Activated CD4-positive, alpha-beta memory T cell treated with anti-CD3 and anti-CD28 coated beads, Interleukin-2, amount 10 ng/mL, durations not matched to agents 7 days and 5 days (primary cell): ENCODE measurements at regions not wholly inside any gene's neighbourhood (a gene's known extent, or its start where the extent isn't known, plus 50 kb on each side); places are given as distances from the start of the nearest gene placed in this dataset.

Experiments
- CTCF ChIA-PET: fragments of 350-600 bp; sonication (Branson Sonifier 250); formaldehyde crosslinking; loops from one replicate; lab custom pipeline; 2021; ENCODE audit warnings: antibody characterized with exemption, inconsistent platforms; lab: Charles Lee
- POLR2A ChIA-PET: fragments of 350-600 bp; sonication (Branson Sonifier 250); formaldehyde crosslinking; loops from one replicate; lab custom pipeline; 2021; ENCODE audit warnings: antibody characterized with exemption; lab: Charles Lee
- DNase-seq: peaks from one replicate; pipeline ENCODE4 v3.0.0-alpha.2; 2020
- H3K27ac Mint-ChIP-seq: one replicate; pipeline ENCODE4 v1.8.0; 2021; ENCODE audit warnings: mild to moderate bottlenecking, mixed read lengths
- H3K27me3 Mint-ChIP-seq: one replicate; pipeline ENCODE4 v1.8.0; 2021; ENCODE audit warnings: mixed read lengths
- H3K36me3 Mint-ChIP-seq: one replicate; pipeline ENCODE4 v1.8.0; 2021; ENCODE audit warnings: low read depth, mixed read lengths
- H3K4me1 Mint-ChIP-seq: one replicate; pipeline ENCODE4 v1.8.0; 2021; ENCODE audit warnings: mixed read lengths
- H3K4me3 Mint-ChIP-seq: one replicate; pipeline ENCODE4 v1.8.0; 2021; ENCODE audit warnings: mild to moderate bottlenecking, mixed read lengths
- H3K9me3 Mint-ChIP-seq: one replicate; pipeline ENCODE4 v1.8.0; 2021; ENCODE audit warnings: mixed read lengths

- CTCF ChIA-PET: no interaction called here
- Mint-ChIP-seq H3K27me3 (peaks cover 39% of the 10 kb centered on the region), H3K9me3 (no peaks in the 10 kb centered on the region), H3K4me3 (no peak overlapping the region), H3K36me3 (no peaks in the 10 kb centered on the region), H3K27ac (no peak overlapping the region), H3K4me1 (peaks cover 8% of the 10 kb centered on the region)
- POLR2A ChIA-PET: no interaction called here
- DNase-seq: no peak
Observed at GRCh38 chr10:50988792-50989191, 85.5 kb upstream of the PRKG1 start.

GRCh38 chr10:50990568-50991455, 83.5 kb upstream of the PRKG1 start:
- Mint-ChIP-seq H3K27ac (no peak overlapping the region), H3K4me1 (peaks cover 8% of the 10 kb centered on the region), H3K36me3 (no peaks in the 10 kb centered on the region), H3K4me3 (peak overlapping the region; percentile 39), H3K27me3 (peaks cover 42% of the 10 kb centered on the region), H3K9me3 (no peaks in the 10 kb centered on the region)
- ChIA-PET CTCF (no interaction called here), POLR2A (no interaction called here)
- no peak for DNase-seq

DNA sequence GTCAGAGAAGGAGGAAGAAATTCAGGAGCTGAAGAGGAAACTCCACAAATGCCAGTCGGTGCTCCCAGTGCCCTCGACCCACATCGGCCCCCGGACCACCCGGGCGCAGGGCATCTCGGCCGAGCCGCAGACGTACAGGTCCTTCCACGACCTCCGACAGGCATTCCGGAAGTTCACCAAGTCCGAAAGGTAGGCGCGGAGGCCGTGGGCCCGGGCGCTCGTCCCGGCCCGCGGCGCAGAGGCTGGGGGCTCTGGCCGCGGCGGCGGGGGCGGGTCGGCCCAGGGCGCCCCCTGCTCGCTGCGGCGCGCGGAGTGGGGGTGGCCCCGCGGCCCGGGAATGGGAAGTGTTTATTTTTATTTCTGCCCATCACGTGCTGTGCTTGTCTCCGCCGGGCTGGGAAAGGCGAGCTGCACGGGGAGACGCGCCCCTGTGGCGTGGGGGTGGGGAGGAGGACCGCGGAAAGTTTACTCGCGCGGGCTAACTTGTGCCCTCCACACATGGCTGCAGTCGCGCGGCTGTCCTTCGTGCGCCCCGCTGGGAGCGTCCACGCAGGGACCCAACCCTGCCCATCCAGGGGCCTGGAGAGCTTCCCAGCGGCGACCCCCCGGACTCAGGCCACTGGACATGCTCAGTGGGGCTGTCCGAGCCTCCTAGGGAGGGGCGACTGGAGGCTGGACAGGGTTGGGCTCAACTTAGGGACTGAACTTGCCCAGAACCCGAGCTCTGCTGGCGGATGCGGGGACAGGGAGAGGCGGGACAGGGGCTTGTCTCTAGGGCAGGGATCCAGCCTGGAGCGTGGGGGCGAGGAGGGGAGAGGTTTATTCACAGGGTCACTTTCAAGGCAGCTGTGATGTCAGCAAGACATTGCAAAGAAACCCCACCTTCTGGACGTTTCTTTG, 82.6 kb upstream of the PRKG1 start:
- peaks cover 47% of the 10 kb centered on the region for H3K27me3 Mint-ChIP-seq
- H3K36me3 Mint-ChIP-seq: no peaks in the 10 kb centered on the region
- no peak overlapping the region for H3K27ac Mint-ChIP-seq
- ChIA-PET CTCF (no interaction called here), POLR2A (no interaction called here)
- no peaks in the 10 kb centered on the region for H3K9me3 Mint-ChIP-seq
- no peak for DNase-seq
- peaks cover 8% of the 10 kb centered on the region for H3K4me1 Mint-ChIP-seq
- peak overlapping the region; percentile 39 for H3K4me3 Mint-ChIP-seq

DNA sequence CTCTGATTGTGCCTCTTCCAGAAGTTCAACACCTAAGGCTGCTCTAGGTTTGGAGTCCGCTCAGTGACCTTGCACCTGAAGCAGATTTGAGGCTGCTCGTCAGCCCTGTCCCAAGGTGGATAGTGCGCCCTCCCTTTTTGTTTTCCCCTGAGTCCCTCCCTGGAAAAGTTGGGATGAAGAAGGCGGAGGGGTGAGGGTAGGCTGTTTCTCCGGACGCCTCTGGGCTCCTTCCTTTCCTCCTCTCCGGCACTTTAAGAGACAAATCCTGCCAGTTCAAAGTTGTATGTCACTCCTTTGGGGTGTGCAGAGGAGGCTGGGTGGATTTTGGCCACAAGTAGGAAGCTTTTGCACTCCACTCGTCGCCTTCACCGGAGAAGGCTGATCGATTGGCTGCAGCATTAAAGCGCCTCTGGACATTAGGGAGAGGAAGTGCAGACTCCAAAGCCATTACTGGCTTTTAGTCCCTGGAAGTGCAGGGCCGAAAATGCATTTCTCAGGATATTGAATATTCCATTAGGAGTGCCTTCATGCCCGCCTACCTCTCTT, 81.9 kb upstream of the PRKG1 start:
- no peaks in the 10 kb centered on the region for H3K36me3 Mint-ChIP-seq

DNA sequence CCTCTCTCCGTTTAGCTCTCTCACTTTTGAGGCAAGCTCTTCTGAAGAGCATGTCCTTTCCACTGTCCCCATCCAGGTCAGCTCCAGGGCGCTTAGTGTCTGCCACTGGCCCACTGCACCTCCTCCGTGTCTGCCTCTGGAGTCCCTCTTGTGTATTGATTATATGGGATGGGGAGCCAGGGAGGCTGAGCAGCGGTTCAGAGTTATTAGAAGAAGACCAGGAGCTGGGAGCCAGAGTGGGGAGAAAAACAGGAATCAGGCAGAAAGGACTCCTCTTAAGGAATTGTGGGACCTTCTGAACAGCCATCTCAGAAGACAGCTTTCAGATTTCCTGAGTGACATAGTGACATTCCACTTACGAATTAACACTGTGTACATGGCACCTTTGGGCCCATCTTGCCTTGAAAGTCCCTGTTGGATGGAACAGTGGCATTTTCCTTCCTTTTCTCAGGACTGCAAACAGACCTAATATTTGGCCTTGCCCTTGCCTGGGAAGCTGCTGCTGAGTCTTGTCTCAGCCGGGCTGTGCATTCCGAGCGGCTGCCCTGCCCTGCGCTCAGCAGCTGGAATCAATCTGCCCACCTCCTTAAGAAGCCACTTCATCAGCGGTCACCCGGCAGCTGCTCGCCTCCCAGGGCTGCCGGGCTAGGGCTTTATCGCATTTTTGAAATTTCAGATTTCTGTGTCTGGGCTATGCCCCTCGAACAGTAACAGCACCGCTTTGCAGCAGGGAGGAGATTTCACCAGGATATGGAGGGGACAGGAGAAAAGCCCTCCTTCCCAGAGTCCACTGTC, 81.1 kb upstream of the PRKG1 start:
- ChIA-PET POLR2A (no interaction called here), CTCF (no interaction called here)
- no peak for DNase-seq
- peaks cover 54% of the 10 kb centered on the region for H3K27me3 Mint-ChIP-seq
- no peak overlapping the region for H3K4me3 Mint-ChIP-seq
- H3K27ac Mint-ChIP-seq: no peak overlapping the region
- no peaks in the 10 kb centered on the region for H3K9me3 Mint-ChIP-seq
- H3K4me1 Mint-ChIP-seq: peaks cover 8% of the 10 kb centered on the region
- H3K36me3 Mint-ChIP-seq: no peaks in the 10 kb centered on the region

More for the DNA sequence above, 81.9 kb upstream of the PRKG1 start:
- ChIA-PET POLR2A (no interaction called here), CTCF (no interaction called here)
- Mint-ChIP-seq H3K4me3 (no peak overlapping the region), H3K27me3 (peaks cover 52% of the 10 kb centered on the region), H3K9me3 (no peaks in the 10 kb centered on the region), H3K27ac (no peak overlapping the region), H3K4me1 (peaks cover 8% of the 10 kb centered on the region)
- no peak for DNase-seq

- H3K4me1 Mint-ChIP-seq: peaks cover 8% of the 10 kb centered on the region
- H3K4me3 Mint-ChIP-seq: no peak overlapping the region
- no peak for DNase-seq
- CTCF ChIA-PET: no interaction called here
- H3K27me3 Mint-ChIP-seq: peaks cover 52% of the 10 kb centered on the region
- H3K9me3 Mint-ChIP-seq: no peaks in the 10 kb centered on the region
- POLR2A ChIA-PET: no interaction called here
- H3K36me3 Mint-ChIP-seq: no peaks in the 10 kb centered on the region
- H3K27ac Mint-ChIP-seq: no peak overlapping the region
Observed at GRCh38 chr10:50993771-50994251, 80.5 kb upstream of the PRKG1 start.

DNA sequence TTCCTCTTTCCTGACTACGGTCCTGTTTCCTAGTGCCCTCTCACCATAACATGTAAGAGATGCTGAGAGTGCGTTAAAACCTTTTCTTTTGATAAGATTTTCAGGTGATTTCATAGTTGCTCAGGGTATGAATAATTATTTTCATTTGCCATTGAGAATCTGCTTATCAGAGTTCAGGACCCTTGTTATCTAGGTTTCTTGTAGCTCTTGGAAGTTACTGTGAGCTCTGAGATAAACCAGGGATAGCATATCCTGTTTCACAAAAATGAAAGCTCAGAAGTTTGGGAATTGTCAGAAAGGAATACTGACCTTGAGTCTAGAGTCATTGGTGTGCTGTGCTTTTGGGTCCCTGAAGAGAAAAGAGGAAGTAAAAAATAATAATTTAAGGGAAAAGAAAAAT, 76.8 kb upstream of the PRKG1 start:
- Mint-ChIP-seq H3K4me1 (no peaks in the 10 kb centered on the region), H3K27ac (no peak overlapping the region), H3K36me3 (no peaks in the 10 kb centered on the region), H3K27me3 (peaks cover 29% of the 10 kb centered on the region), H3K9me3 (no peaks in the 10 kb centered on the region), H3K4me3 (no peak overlapping the region)
- ChIA-PET POLR2A (no interaction called here), CTCF (no interaction called here)
- DNase-seq: no peak

DNA sequence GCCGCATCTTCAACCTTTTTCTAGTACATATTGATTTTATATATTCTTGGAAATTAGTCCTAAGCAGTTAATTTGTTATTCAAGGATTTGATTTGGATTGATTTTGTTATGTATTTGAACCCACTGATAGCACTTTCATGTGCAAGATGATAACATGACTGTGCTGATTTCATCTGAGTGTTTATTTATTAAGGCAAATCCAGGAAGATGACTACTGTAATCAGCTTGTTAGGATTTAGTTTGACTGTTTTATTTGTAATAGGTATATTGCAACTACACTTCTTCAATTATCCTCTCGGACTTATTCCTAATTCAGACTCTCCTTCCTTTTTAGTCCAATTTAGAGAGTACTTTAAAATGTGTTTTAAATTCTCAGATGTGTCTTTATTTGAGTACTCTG, 75.1 kb upstream of the PRKG1 start:
- H3K4me1 Mint-ChIP-seq: no peaks in the 10 kb centered on the region
- CTCF ChIA-PET: no interaction called here
- H3K27me3 Mint-ChIP-seq: peaks cover 23% of the 10 kb centered on the region
- no peak overlapping the region for H3K4me3 Mint-ChIP-seq
- H3K27ac Mint-ChIP-seq: no peak overlapping the region
- no peak for DNase-seq
- POLR2A ChIA-PET: no interaction called here
- no peaks in the 10 kb centered on the region for H3K9me3 Mint-ChIP-seq
- H3K36me3 Mint-ChIP-seq: no peaks in the 10 kb centered on the region

- ChIA-PET POLR2A (no interaction called here), CTCF (no interaction called here)
- no peaks in the 10 kb centered on the region for H3K36me3 Mint-ChIP-seq
- no peak overlapping the region for H3K4me3 Mint-ChIP-seq
- H3K9me3 Mint-ChIP-seq: no peaks in the 10 kb centered on the region
- DNase-seq: no peak
- H3K4me1 Mint-ChIP-seq: no peaks in the 10 kb centered on the region
- H3K27ac Mint-ChIP-seq: no peak overlapping the region
- peaks cover 22% of the 10 kb centered on the region for H3K27me3 Mint-ChIP-seq
Observed at GRCh38 chr10:51000164-51000563, 74.1 kb upstream of the PRKG1 start.

- peaks cover 22% of the 10 kb centered on the region for H3K27me3 Mint-ChIP-seq
- ChIA-PET POLR2A (no interaction called here), CTCF (no interaction called here)
- no peaks in the 10 kb centered on the region for H3K4me1 Mint-ChIP-seq
- H3K4me3 Mint-ChIP-seq: no peak overlapping the region
- H3K36me3 Mint-ChIP-seq: no peaks in the 10 kb centered on the region
- no peaks in the 10 kb centered on the region for H3K9me3 Mint-ChIP-seq
- no peak for DNase-seq
- H3K27ac Mint-ChIP-seq: no peak overlapping the region
Observed at GRCh38 chr10:51000976-51001375, 73.3 kb upstream of the PRKG1 start.

- no peaks in the 10 kb centered on the region for H3K4me1 Mint-ChIP-seq
- POLR2A ChIA-PET: no interaction called here
- H3K27ac Mint-ChIP-seq: no peak overlapping the region
- no peak overlapping the region for H3K4me3 Mint-ChIP-seq
- no peaks in the 10 kb centered on the region for H3K9me3 Mint-ChIP-seq
- CTCF ChIA-PET: no interaction called here
- H3K27me3 Mint-ChIP-seq: peaks cover 19% of the 10 kb centered on the region
- no peaks in the 10 kb centered on the region for H3K36me3 Mint-ChIP-seq
- DNase-seq: no peak
Observed at GRCh38 chr10:51001587-51001986, 72.7 kb upstream of the PRKG1 start.

- ChIA-PET CTCF (no interaction called here), POLR2A (no interaction called here)
- DNase-seq: no peak
- Mint-ChIP-seq H3K4me1 (no peaks in the 10 kb centered on the region), H3K9me3 (no peaks in the 10 kb centered on the region), H3K27ac (no peak overlapping the region), H3K4me3 (no peak overlapping the region), H3K36me3 (no peaks in the 10 kb centered on the region), H3K27me3 (peaks cover 12% of the 10 kb centered on the region)
Observed at GRCh38 chr10:51002469-51002868, 71.8 kb upstream of the PRKG1 start.
